Cardiac septum (tissue), 1 donor: ENCODE measurements at regions not wholly inside any gene's neighbourhood (a gene's known extent, or its start where the extent isn't known, plus 50 kb on each side); places are given as distances from the start of the nearest gene placed in this dataset.

Experiments used
- DNase-seq: peaks from one replicate; pipeline ENCODE4 v3.0.0-alpha.2; 2020; ENCODE audit warnings: low spot score
- intact Hi-C: fragments of 100-400 bp; cut with DNase I; formaldehyde crosslinking; loops from one replicate; pipeline ENCODE4 v1.14.0; 2022
- donor health status: DM: no; HTN: no; CAD: no.

GRCh38 chr6:130744576-130745366 is 82.4 kb upstream of the SMLR1 start:
- intact Hi-C loops = no loop called here
- no peak for DNase-seq

GRCh38 chr6:130748041-130748440 is 79.2 kb upstream of the SMLR1 start:
- intact Hi-C loops = no loop called here

GRCh38 chr6:130749402-130749801 is 77.8 kb upstream of the SMLR1 start:
- intact Hi-C loops = no loop called here
- no peak for DNase-seq

More at GRCh38 chr6:130748041-130748440, 79.2 kb upstream of the SMLR1 start:
- no peak for DNase-seq

GRCh38 chr6:130752267-130752666 is 74.9 kb upstream of the SMLR1 start:
- intact Hi-C loops = no loop called here
- DNase-seq = no peak

- intact Hi-C loops = no loop called here
- DNase-seq = no peak
Measured at GRCh38 chr6:130754786-130755367, 72.3 kb upstream of the SMLR1 start.

GRCh38 chr6:130755368-130756034 is 71.7 kb upstream of the SMLR1 start:
- intact Hi-C loops = no loop called here

GRCh38 chr6:130756824-130757223 is 70.4 kb upstream of the SMLR1 start:
- intact Hi-C loops = no loop called here
- DNase-seq = no peak

More at GRCh38 chr6:130755368-130756034, 71.7 kb upstream of the SMLR1 start:
- no peak for DNase-seq

- no peak for DNase-seq
- intact Hi-C loops = no loop called here
Measured at GRCh38 chr6:130758813-130759212, 68.4 kb upstream of the SMLR1 start.

GRCh38 chr6:130760006-130760405 is 67.2 kb upstream of the SMLR1 start:
- intact Hi-C loops = no loop called here

GRCh38 chr6:130761286-130761685 is 65.9 kb upstream of the SMLR1 start:
- intact Hi-C loops = no loop called here

More at GRCh38 chr6:130760006-130760405, 67.2 kb upstream of the SMLR1 start:
- no peak for DNase-seq

GRCh38 chr6:130765181-130765727 is 62.0 kb upstream of the SMLR1 start:
- DNase-seq = no peak
- intact Hi-C loops = no loop called here

More at GRCh38 chr6:130761286-130761685, 65.9 kb upstream of the SMLR1 start:
- no peak for DNase-seq

GRCh38 chr6:130766239-130767144 is 60.7 kb upstream of the SMLR1 start:
- DNase-seq = no peak
- intact Hi-C loops = no loop called here

GRCh38 chr6:130769861-130770260 is 57.3 kb upstream of the SMLR1 start:
- intact Hi-C loops = no loop called here
- DNase-seq = no peak

- DNase-seq = no peak
- intact Hi-C loops = no loop called here
Measured at GRCh38 chr6:130771741-130772140, 55.5 kb upstream of the SMLR1 start.

GRCh38 chr6:130773860-130774259 is 53.3 kb upstream of the SMLR1 start:
- intact Hi-C loops = no loop called here

GRCh38 chr6:130775411-130776012 is 51.7 kb upstream of the SMLR1 start:
- DNase-seq = no peak
- intact Hi-C loops = no loop called here

More at GRCh38 chr6:130773860-130774259, 53.3 kb upstream of the SMLR1 start:
- DNase-seq = no peak

- intact Hi-C loops = no loop called here
- no peak for DNase-seq
Measured at GRCh38 chr6:130776287-130776925, 50.8 kb upstream of the SMLR1 start.
